Activated CD8-positive, alpha-beta memory T cell treated with anti-CD3 and anti-CD28 coated beads, Interleukin-2, amount 50 U/mL, for 4 hours (primary cell): ENCODE measurements at regions not wholly inside any gene's neighbourhood (a gene's known extent, or its start where the extent isn't known, plus 50 kb on each side); places are given as distances from the start of the nearest gene placed in this dataset.

ENCODE experiments used
- DNase-seq: peaks from one replicate; pipeline ENCODE4 v3.0.0-alpha.2; 2020

- DNase-seq, result no peak
Observed at GRCh38 chr22:47448231-47449223, 686.1 kb downstream of the TBC1D22A start.

- DNase-seq, result no peak
Observed at GRCh38 chr22:47446821-47447810, 684.7 kb downstream of the TBC1D22A start.

- no peak for DNase-seq
Observed at GRCh38 chr22:47446331-47446730, 683.9 kb downstream of the TBC1D22A start.

- no peak for DNase-seq
Observed at GRCh38 chr22:47445716-47446290, 683.4 kb downstream of the TBC1D22A start.

GRCh38 chr22:47445212-47445611 is 682.8 kb downstream of the TBC1D22A start:
- no peak for DNase-seq

GRCh38 chr22:47444746-47445065 is 682.3 kb downstream of the TBC1D22A start:
- no peak for DNase-seq

GRCh38 chr22:47443836-47444745 is 681.6 kb downstream of the TBC1D22A start:
- DNase-seq, result no peak

- no peak for DNase-seq
Observed at GRCh38 chr22:47442821-47443220, 680.4 kb downstream of the TBC1D22A start.

- DNase-seq, result no peak
Observed at GRCh38 chr22:47439643-47440265, 677.3 kb downstream of the TBC1D22A start.

GRCh38 chr22:47437636-47438035 is 675.2 kb downstream of the TBC1D22A start:
- no peak for DNase-seq

- DNase-seq, result no peak
Observed at GRCh38 chr22:47437110-47437509, 674.7 kb downstream of the TBC1D22A start.

- no peak for DNase-seq
Observed at GRCh38 chr22:47435826-47436225, 673.4 kb downstream of the TBC1D22A start.

- DNase-seq, result no peak
Observed at GRCh38 chr22:47435204-47435487, 672.7 kb downstream of the TBC1D22A start.

- DNase-seq, result no peak
Observed at GRCh38 chr22:47434336-47435203, 672.1 kb downstream of the TBC1D22A start.

- DNase-seq, result no peak
Observed at GRCh38 chr22:47433627-47434026, 671.2 kb downstream of the TBC1D22A start.

- no peak for DNase-seq
Observed at GRCh38 chr22:47432683-47433082, 670.2 kb downstream of the TBC1D22A start.

GRCh38 chr22:47423861-47424820 is 661.7 kb downstream of the TBC1D22A start:
- no peak for DNase-seq

- DNase-seq, result no peak
Observed at GRCh38 chr22:47423266-47423665, 660.8 kb downstream of the TBC1D22A start.

- no peak for DNase-seq
Observed at GRCh38 chr22:47422736-47423135, 660.3 kb downstream of the TBC1D22A start.

GRCh38 chr22:47421846-47422245 is 659.4 kb downstream of the TBC1D22A start:
- no peak for DNase-seq
